Lower leg skin (tissue), 3 donors: ENCODE measurements at regions not wholly inside any gene's neighbourhood (a gene's known extent, or its start where the extent isn't known, plus 50 kb on each side); places are given as distances from the start of the nearest gene placed in this dataset.

Source experiments
- CTCF ChIP-seq, 3 donors: fragments of 450-650 bp; IDR thresholded peaks; one replicate each; pipeline ENCODE4 v1.5.1; 2016; ENCODE audit warnings: antibody characterized with exemption in 3 of 3, mild to moderate bottlenecking in 3 of 3, moderate library complexity in 2 of 3
- POLR2A ChIP-seq, 2 donors: fragments of 450-650 bp; IDR thresholded peaks; one replicate each; pipeline ENCODE4 v1.6.1; 2016 to 2017; ENCODE audit warnings: antibody characterized with exemption in 2 of 2, mild to moderate bottlenecking in 1 of 2, moderate library complexity in 1 of 2

DNA sequence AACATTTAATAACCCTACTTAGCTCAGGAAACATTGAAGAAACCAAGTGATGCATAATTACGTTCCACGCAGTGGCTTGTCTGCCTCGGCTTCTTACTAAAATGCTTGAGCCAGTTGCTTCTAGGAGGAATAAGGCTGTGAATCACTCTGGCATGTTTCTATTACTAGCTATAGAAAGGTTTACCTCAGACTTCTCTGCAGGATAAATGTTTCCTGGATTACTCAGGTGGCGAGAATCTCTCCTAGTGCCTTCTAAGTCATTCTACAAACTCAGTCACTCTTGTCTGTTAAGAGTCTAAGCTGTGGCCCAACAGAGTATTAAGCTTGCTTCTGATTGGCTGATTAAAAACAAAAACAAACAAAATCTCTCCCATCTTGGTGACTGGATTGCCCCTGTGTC lies 92.0 kb upstream of the RALGPS2 start:
- TF ChIP-seq CTCF (IDR thresholded peaks at IDR 0.05), result no peak
- no peak for TF ChIP-seq POLR2A (IDR thresholded peaks at IDR 0.05)
